OCI-M1 (cell line): ENCODE measurements at regions not wholly inside any gene's neighbourhood (a gene's known extent, or its start where the extent isn't known, plus 50 kb on each side); places are given as distances from the start of the nearest gene placed in this dataset.

Source experiments
- DNase-seq: peaks from one replicate; lab custom pipeline; 2025; lab: John Stamatoyannopoulos, UW

DNA sequence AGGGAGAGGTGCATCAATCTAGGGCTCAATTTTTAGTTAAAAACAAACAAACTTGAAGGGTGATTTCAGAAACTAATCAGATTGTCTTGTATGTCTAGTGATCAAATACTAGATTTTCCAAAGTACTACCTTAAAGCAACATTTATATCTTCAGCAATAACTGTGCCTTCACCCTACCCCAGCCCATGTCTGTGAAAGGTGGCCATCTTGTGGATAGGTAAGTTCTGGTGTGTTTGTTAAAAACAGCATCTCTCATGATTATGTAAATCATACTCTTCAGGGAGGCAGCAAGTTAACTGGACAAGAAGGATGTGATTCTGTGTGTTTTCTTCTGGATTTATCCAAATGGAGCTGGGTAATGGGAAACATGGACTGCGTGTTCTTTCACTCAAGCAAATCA lies 81.4 kb upstream of the ACSL1 start:
- peak; percentile 45 for DNase-seq

GRCh38 chr4:184907810-184908209 lies 82.0 kb upstream of the ACSL1 start:
- no peak for DNase-seq

DNA sequence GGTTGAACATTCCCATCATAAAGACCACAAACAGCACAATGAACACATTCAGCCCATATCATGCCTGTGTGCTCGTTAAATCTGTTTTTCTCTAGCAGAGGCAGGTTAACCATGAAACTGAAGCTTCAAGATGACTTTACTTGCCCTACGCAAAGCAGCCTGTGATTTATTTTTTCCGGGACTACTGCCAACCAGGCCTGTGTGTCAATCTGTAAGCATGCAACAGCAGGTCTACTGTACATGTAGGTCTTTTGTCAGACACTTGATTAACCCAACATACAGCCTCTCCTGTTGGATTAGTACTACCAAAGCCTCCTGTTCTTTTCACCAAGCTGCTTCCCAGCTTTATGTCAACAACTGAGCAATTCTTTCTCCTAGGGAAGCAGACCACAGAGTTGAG lies 85.5 kb upstream of the ACSL1 start:
- no peak for DNase-seq

DNA sequence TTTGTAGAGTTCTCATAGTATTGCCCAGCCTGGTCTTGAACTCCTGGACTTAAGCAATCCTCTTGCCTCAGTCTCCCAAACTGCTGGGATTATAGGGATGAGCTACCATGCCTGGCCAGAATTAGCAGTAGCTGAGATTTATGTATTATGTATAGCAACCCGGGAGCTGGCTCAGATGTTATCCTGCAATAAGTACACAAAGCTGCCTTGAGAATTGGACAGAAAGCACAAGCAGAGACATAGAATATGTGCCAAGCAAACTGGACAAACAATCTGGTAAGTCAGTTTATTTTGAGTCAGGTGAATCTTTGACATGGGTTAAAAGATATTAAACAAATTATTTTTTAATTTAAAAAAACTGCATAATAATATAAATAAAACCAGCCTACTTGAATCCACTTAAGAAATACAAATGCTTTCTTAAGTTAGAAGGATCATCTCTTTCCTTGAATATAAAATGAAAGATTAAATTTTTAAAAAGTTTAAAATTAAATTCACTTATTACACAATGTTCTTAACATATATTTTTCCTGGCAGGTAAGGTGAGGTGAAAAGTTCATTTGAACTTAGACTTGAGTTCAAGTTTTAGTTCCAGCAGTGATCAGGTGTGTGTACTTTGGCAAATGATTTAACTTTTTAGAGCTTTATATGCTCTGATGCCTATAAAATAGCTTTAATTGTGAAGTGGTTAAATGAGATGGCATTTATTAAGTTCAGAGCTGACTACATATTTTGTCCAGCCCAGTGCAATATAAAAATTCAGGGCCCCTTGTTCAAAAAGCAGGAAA lies 87.8 kb upstream of the ACSL1 start:
- no peak for DNase-seq

DNA sequence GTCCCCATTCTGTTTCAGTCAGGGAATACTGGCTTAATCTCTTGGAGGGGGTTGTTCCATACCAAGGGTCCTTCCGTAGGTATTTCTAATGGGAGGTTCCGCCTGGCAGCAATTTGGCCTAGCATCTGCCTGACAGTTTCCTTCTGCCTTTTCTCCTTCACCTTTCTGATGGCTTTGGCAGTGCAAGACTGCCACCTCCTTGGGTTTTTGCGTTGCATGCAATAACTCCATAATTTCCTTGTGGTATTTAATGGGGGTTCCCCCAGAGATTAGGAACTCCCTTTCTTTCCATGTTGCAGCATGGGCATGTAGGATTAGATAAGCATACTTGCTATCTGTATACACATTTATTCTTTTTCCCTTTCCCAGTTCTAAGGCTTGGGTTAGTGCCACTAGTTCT lies 93.0 kb upstream of the ACSL1 start:
- peak; percentile 13 for DNase-seq

GRCh38 chr4:184921456-184921855 lies 95.7 kb upstream of the ACSL1 start:
- DNase-seq: no peak

DNA sequence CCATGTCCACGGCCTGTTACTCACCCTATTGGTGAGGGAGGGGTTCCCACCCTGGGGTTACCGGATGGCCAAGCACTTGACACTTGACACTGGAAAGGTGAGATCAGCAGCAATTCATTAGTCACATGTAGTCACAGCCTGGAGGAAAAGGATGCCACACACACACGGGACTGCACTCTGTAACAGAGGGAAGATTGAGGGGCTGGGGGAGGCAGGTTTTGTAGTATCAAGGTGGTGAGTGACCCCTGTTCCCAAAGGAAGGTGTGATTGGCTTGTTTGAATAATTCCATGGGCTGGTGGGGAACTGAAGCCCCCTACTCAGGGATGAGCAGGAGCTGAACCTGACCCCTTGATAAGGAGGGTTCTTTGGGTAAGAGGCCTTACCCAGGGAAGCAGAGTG lies 96.0 kb upstream of the HELT start:
- no peak for DNase-seq

DNA sequence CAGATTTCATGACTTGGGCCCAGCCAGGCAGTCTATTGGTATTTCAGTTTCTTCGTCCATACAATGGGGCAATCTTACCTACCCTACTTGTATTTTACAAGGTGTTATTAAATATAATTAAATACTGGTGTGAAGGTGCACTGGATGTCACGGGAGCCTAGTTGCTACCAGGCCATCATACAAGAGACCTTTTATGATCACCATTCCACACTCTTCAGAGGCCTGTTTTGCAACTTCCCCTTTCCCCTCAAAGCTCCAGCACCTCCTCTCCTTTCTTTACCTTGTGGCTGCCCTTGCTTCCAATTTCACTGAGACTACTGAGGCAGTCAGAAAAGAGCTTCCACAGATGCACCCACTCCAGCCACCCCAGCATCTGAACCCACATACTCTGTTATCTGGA lies 93.8 kb upstream of the HELT start:
- peak; percentile 50 for DNase-seq

DNA sequence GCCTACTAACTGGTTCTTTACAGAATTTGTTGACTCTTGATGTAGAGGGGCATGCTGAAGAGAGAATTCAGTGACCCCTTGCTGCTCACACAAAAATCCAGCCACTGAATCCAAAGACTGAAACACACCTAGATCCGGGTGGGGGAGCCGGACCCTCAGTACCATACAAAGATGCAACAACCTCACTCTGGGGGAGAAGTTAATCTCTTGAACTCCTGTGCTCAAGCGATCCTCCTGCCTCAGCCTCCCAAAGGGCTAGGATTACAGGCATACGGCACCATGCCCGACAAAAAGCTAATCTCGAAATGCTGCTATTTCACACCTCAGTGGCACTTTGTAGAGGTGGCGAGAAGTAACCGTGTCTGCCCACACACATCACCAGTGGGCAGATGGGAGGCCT lies 88.8 kb upstream of the HELT start:
- DNase-seq: no peak

GRCh38 chr4:184930026-184930425 lies 88.3 kb upstream of the HELT start:
- no peak for DNase-seq

DNA sequence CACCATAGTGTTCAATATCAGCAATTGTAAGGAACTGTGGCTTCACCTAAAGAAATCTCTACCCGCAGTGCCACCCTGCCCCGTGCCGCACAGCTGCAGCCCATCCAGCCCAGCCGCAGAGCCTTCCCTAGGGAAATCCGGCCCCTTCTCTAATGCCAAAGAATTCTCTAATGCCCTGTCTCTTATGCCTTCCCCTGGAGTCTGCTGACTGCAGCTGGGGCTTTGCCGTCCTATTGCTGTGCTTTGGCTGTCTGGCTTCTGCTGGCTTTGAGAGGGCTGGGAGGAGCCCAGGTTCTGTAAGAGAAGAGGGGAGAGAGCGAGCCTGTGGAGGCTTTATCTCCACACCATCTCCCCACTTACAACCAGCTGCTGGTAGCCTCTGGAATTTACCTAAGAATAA lies 85.9 kb upstream of the HELT start:
- peak; percentile 33 for DNase-seq

GRCh38 chr4:184933311-184933710 lies 85.0 kb upstream of the HELT start:
- no peak for DNase-seq

DNA sequence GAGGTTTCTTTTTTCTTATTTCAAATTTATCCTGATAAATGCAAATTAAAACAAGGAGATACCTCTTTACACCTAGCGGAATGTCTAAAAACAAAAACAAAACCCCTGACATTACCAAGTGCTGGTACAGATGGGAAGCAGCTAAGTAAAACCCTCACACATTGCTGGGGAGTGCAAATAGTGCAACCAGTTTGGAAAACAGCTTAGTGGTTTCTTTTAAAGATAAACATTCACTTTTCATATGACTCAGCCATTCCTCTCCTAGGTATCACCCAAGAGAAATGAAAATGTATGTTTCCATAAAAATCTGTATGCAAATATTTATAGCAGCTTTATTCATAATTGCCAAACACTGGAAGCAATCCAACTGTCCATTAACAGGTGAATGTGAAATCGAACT lies 84.1 kb upstream of the HELT start:
- peak; percentile 57 for DNase-seq

DNA sequence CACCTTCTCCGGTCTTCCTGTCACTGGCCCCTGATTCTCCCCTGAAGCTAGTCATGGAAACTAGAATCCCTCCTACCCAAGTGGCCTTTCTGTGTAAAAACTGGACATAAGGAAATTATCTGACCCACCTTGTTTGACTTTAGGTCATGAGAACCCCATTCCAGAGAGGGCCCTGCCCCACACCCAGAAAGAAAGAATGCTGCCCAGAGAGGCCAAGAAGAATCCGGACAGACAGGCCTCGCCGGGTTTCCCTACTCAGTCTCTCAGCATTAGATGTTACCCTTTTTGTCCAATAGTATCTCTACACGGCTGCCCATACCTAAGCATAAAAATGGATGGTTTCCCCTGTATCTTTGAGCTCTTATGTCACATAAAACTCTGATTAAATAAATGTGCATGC lies 83.3 kb upstream of the HELT start:
- DNase-seq: no peak

DNA sequence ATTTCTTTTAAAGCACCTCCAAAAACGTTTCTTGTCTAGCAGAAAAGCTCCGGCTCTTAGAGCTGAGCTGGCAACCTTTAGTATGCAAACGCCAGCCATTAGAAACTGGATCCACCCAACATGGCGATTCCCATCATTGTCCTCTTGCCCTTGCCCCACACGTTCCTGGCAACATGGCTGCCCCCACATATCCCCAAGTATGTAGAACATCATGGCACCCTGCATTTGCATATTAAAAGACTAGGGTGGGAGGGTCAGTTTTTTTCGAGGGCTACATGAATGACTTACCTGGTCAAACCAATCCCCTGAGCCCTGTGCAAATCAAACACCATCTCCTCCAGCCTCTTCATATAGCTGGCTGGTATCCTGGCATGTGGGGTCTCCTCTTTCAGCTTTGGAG lies 82.2 kb upstream of the HELT start:
- no peak for DNase-seq

DNA sequence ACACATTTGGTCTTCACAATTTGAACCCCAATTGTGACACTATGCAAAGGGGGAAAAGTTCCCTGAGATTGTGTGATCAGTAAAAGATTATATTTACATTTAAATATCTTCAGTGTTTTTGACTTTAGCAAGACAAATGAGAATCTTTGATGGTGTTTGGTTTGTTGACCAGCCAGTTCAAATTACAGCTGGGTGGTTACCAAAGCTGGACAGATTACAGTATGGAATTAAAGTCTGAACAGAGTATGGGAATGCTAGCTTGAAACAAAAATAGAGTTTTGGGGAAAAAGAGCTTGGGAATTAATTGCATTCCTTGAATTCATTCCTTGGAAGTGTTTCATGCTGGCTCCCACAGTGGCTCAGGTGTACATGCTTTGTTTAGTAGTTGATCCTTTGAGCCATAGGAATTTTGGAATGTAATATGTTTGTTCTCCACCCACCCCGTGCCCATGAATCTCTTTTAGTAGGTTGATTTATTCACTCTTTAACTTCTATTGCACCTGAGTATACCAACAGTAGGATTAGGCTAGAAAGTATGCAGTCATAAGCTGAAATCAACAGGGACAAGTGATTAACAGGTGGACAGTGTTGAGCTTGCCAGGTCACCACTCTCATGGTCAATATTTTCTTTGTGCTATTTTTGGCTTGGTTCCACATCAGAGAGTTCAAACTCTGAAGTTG lies 81.1 kb upstream of the HELT start:
- DNase-seq: no peak

DNA sequence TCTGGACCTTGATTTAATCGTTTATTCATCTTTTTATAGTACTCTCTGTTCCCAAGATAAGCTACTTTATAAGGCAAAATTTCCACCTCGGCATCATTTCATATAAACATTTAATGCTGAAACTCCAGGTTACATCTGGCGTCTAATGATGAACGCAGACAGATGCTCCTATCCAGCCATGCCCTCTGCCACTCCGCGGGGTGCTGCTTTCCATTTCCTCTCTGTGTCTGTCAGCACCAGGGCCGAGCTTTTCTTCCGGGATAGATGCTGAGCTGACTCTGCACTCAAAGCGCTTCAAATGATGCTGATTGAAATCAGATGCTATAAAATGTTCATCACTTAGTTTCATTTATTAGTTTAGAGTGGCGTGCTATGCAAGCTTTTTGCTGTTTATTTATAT lies 80.5 kb upstream of the HELT start:
- DNase-seq: no peak

DNA sequence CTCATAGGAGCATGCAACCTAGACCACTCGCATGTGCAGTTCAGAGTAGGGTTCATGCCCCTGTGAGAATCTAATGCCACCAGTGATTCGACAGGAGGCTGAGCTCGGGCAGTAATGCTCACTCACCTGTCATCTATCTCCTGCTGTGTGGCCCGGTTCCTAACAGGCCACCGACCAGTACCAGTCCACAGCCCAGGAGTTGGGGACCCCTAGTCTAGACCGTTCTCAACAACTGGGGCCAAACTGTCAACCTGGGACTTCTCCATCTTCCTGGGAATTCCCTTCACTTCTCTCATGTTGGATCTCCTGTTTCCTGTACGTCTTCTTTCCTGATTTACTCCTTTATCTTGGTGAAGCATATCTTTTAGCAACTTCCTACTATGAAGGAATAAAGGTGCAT lies 79.4 kb upstream of the HELT start:
- no peak for DNase-seq

- DNase-seq: no peak
Observed at GRCh38 chr4:184939978-184940377, 78.3 kb upstream of the HELT start.

DNA sequence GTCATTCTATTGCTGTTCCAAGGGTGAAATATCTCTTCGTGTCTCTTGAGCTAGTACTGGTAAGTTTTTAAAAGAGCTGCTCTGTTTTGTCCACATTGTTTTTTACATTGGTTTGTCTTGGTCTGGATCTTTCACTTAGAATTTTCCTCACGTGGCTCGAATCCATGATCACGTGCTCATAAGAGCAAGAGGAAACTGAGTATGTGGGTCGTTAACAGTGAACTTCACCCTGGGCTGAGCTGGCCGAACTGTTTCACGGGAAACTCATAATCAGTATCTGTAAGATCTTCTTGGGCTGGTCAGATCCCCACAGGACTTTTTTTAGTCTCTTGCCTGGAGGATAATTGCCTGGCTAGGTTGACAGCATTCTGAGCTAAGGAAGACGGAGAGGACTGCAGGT lies 77.8 kb upstream of the HELT start:
- no peak for DNase-seq

DNA sequence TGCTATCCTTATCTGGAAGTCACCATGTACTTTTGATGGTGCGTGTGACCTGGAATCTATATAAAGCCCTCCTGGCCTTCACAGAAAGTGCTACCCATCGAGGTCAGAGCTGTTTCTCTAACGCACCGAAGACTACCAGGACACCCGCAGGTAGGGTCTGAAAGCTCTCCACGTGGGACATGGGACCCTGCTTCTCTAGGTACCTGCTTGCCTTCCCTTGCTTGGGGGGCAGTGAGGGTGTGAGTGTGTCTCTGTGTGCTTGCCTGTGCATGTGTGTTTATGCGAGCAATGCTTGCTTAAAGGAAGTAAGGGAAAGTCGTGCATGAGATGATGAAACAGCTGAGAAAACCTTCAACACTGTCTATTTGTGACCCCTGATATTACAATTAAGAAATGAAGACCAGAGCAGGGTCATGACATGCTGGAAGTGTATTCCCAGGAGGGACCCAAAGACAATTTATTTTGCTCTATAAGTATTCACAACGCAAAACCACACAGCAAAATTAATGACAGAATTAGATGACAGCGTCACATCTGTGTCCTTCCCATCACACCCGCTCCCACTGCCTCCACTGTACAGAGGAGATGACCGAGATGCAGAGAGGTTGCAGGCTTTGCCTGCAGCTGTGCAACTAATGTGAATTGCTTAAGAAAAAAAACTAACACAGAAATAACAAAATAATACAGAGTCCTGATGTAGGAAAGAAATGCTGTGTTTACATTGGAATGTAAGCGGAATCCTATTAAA lies 76.4 kb upstream of the HELT start:
- DNase-seq: no peak

DNA sequence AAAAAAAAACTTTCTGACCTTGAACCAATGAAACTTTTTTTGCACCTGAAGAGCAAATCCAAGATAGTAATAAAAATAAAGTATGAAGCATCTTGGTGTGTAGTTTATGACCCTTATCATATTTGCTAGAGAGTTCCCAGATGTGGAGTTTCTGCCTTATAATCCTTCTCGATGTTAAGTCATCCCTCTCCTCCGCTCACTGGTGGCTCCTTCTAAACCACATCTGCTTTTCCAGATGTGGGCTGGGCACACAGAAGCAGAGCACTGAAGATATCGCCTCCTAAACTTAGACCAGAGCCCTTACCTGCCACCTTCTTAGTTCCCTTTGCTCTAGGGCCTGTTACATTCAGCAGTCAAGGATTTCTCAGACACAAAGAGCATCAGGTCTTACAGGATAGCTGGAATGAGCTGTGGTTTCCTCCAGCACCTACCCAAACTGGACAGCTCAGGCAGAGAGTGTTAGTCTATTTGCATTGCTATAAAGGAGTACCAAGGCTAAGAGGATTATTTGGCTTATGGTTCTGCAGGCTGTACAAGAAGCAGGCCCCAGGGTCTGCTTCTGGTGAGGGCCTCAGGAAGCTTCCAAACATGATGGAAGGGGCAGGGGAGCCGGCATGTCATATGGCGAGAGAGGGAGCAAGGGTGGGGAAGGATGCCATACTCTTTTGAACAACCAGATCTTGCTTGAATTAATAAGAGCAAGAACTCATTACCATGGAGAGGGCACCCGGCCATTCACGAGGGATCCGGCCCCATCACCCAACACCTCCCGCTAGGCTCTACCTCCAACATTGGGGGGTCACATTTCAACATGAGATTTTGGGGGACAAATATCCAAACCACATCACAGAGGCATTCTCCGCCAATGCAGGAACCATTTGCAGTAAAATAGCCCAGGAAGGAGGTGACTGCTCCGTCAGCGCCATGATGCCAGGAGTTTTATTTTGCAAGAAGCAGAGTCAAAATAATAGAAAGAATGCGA lies 75.6 kb upstream of the HELT start:
- DNase-seq: peak; percentile 82
